ENCODE measurements at regions not wholly inside any gene's neighbourhood (a gene's known extent, or its start where the extent isn't known, plus 50 kb on each side); places are given as distances from the start of the nearest gene placed in this dataset.
A peak's percentile ranks its signal among the peaks of the same experiment; 100 is the strongest.

DNA sequence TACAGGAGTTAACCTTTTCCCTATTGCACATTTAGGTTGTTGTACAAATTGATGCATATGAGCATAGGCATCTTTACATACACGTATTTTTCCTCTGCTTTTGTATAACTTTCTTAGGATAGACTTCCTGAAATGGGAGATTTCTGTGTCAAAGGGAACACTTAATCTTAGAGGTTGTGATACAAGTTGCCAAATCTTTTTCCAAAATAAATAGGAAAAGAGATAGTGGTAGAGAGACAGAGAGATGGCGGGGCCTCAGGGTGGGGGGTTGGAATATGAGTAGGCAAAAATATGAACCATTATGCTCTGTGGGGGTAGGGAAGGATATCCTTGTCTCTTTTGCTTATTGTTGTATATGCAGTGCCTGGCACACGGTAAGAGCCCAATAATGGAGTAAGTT is 70.7 kb upstream of the UBE2E1 start:
- Histone ChIP-seq H3K27ac (ENCODE audit: control insufficient read depth, insufficient read depth, low read length) (no peak overlapping the region), H3K79me2 (ENCODE audit: control insufficient read depth, insufficient read depth, low read length) (no peaks in the 10 kb centered on the region), H3K27me3 (ENCODE audit: control insufficient read depth, extremely low read depth, insufficient read depth, low read length) (no peaks in the 10 kb centered on the region), H3K9ac (ENCODE audit: control insufficient read depth, extremely low read depth, insufficient read depth, low read length) (no peak overlapping the region), H3K9me1 (ENCODE audit: control insufficient read depth, extremely low read depth, insufficient read depth, low read length) (no peaks in the 10 kb centered on the region), H4K20me1 (ENCODE audit: control insufficient read depth, extremely low read depth, insufficient read depth, low read length) (no peaks in the 10 kb centered on the region), H3K4me3 (ENCODE audit: control insufficient read depth in 2 of 3, extremely low read depth in 1 of 3, insufficient read depth in 2 of 3, low read depth in 1 of 3, low read length in 3 of 3) (no peak overlapping the region), H3K4me1 (ENCODE audit: control insufficient read depth, extremely low read depth, insufficient read depth, low read length) (peaks cover 11% of the 10 kb centered on the region), H3K9me3 (ENCODE audit: control insufficient read depth, low read depth, low read length) (no peaks in the 10 kb centered on the region), H3K4me2 (ENCODE audit: control insufficient read depth, extremely low read depth, insufficient read depth, low read depth, low read length) (no peak overlapping the region), H2AFZ (ENCODE audit: control insufficient read depth, low read length) (no peak overlapping the region), H3K36me3 (ENCODE audit: control insufficient read depth in 2 of 2, extremely low read depth in 1 of 2, insufficient read depth in 2 of 2, low read length in 2 of 2) (no peaks in the 10 kb centered on the region)
- TF ChIP-seq EZH2 (IDR thresholded peaks at IDR 0.05; ENCODE audit: low read length): no peak
- TF ChIP-seq, protein P1, sequence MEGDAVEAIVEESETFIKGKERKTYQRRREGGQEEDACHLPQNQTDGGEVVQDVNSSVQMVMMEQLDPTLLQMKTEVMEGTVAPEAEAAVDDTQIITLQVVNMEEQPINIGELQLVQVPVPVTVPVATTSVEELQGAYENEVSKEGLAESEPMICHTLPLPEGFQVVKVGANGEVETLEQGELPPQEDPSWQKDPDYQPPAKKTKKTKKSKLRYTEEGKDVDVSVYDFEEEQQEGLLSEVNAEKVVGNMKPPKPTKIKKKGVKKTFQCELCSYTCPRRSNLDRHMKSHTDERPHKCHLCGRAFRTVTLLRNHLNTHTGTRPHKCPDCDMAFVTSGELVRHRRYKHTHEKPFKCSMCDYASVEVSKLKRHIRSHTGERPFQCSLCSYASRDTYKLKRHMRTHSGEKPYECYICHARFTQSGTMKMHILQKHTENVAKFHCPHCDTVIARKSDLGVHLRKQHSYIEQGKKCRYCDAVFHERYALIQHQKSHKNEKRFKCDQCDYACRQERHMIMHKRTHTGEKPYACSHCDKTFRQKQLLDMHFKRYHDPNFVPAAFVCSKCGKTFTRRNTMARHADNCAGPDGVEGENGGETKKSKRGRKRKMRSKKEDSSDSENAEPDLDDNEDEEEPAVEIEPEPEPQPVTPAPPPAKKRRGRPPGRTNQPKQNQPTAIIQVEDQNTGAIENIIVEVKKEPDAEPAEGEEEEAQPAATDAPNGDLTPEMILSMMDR (optimal IDR thresholded peaks at IDR 0.05 in 1 of 3, IDR thresholded peaks at IDR 0.05 in 1 of 3, conservative IDR thresholded peaks at IDR 0.05 in 1 of 3; ENCODE audit: extremely low read depth in 1 of 3, insufficient read depth in 2 of 3, low read length in 3 of 3): no peak
- dilution Hi-C loops (cut with MboI; ENCODE audit: extremely low pct_ligation_motif_present, low sequenced_read_pairs): no loop called here
- DNase-seq (ENCODE audit: low read depth, low spot score) (no peak), FAIRE-seq (no peak)

- Histone ChIP-seq H3K4me2 (ENCODE audit: control insufficient read depth, extremely low read depth, insufficient read depth, low read depth, low read length) (no peak overlapping the region), H3K9me3 (ENCODE audit: control insufficient read depth, low read depth, low read length) (no peaks in the 10 kb centered on the region), H2AFZ (ENCODE audit: control insufficient read depth, low read length) (no peak overlapping the region), H3K79me2 (ENCODE audit: control insufficient read depth, insufficient read depth, low read length) (no peaks in the 10 kb centered on the region), H3K27ac (ENCODE audit: control insufficient read depth, insufficient read depth, low read length) (no peak overlapping the region), H3K9me1 (ENCODE audit: control insufficient read depth, extremely low read depth, insufficient read depth, low read length) (no peaks in the 10 kb centered on the region), H4K20me1 (ENCODE audit: control insufficient read depth, extremely low read depth, insufficient read depth, low read length) (no peaks in the 10 kb centered on the region), H3K4me3 (ENCODE audit: control insufficient read depth in 2 of 3, extremely low read depth in 1 of 3, insufficient read depth in 2 of 3, low read depth in 1 of 3, low read length in 3 of 3) (no peak overlapping the region), H3K27me3 (ENCODE audit: control insufficient read depth, extremely low read depth, insufficient read depth, low read length) (no peaks in the 10 kb centered on the region), H3K36me3 (ENCODE audit: control insufficient read depth in 2 of 2, extremely low read depth in 1 of 2, insufficient read depth in 2 of 2, low read length in 2 of 2) (no peaks in the 10 kb centered on the region), H3K4me1 (ENCODE audit: control insufficient read depth, extremely low read depth, insufficient read depth, low read length) (peaks cover 17% of the 10 kb centered on the region), H3K9ac (ENCODE audit: control insufficient read depth, extremely low read depth, insufficient read depth, low read length) (no peak overlapping the region)
- TF ChIP-seq EZH2 (IDR thresholded peaks at IDR 0.05; ENCODE audit: low read length): no peak
- DNase-seq (ENCODE audit: low read depth, low spot score): no peak
- dilution Hi-C loops (cut with MboI; ENCODE audit: extremely low pct_ligation_motif_present, low sequenced_read_pairs): no loop called here
- FAIRE-seq: no peak
These were observed 70.0 kb upstream of the UBE2E1 start for GRCh38 chr3:23735535-23736326.

- Histone ChIP-seq H4K20me1 (ENCODE audit: control insufficient read depth, extremely low read depth, insufficient read depth, low read length) (no peaks in the 10 kb centered on the region), H3K79me2 (ENCODE audit: control insufficient read depth, insufficient read depth, low read length) (no peaks in the 10 kb centered on the region), H3K9me3 (ENCODE audit: control insufficient read depth, low read depth, low read length) (no peaks in the 10 kb centered on the region), H3K36me3 (ENCODE audit: control insufficient read depth in 2 of 2, extremely low read depth in 1 of 2, insufficient read depth in 2 of 2, low read length in 2 of 2) (no peaks in the 10 kb centered on the region), H3K27me3 (ENCODE audit: control insufficient read depth, extremely low read depth, insufficient read depth, low read length) (no peaks in the 10 kb centered on the region), H3K9ac (ENCODE audit: control insufficient read depth, extremely low read depth, insufficient read depth, low read length) (no peak overlapping the region), H3K9me1 (ENCODE audit: control insufficient read depth, extremely low read depth, insufficient read depth, low read length) (no peaks in the 10 kb centered on the region), H2AFZ (ENCODE audit: control insufficient read depth, low read length) (no peak overlapping the region), H3K27ac (ENCODE audit: control insufficient read depth, insufficient read depth, low read length) (peak overlapping the region; percentile 86), H3K4me1 (ENCODE audit: control insufficient read depth, extremely low read depth, insufficient read depth, low read length) (peaks cover 37% of the 10 kb centered on the region), H3K4me2 (ENCODE audit: control insufficient read depth, extremely low read depth, insufficient read depth, low read depth, low read length) (peak overlapping the region; percentile 62), H3K4me3 (ENCODE audit: control insufficient read depth in 2 of 3, extremely low read depth in 1 of 3, insufficient read depth in 2 of 3, low read depth in 1 of 3, low read length in 3 of 3) (no peak overlapping the region)
- DNase-seq (ENCODE audit: low read depth, low spot score) (peak; percentile 80), FAIRE-seq (peak; percentile 32)
- TF ChIP-seq, protein P1 (optimal IDR thresholded peaks at IDR 0.05 in 1 of 3, IDR thresholded peaks at IDR 0.05 in 1 of 3, conservative IDR thresholded peaks at IDR 0.05 in 1 of 3; ENCODE audit: extremely low read depth in 1 of 3, insufficient read depth in 2 of 3, low read length in 3 of 3): no peak
- no peak for TF ChIP-seq EZH2 (IDR thresholded peaks at IDR 0.05; ENCODE audit: low read length)
- dilution Hi-C loops (cut with MboI; ENCODE audit: extremely low pct_ligation_motif_present, low sequenced_read_pairs): no loop called here
These were observed 66.8 kb upstream of the UBE2E1 start for GRCh38 chr3:23738944-23739343.

All from keratinocyte (primary cell).